ENCODE measurements at regions not wholly inside any gene's neighbourhood (a gene's known extent, or its start where the extent isn't known, plus 50 kb on each side); places are given as distances from the start of the nearest gene placed in this dataset.
"Not testable (repeated sequence)": the region's sequence is repeated elsewhere in the genome, so short reads cannot be mapped to it uniquely, and the experiment has no call there.

GRCh38 chr13:109702030-109702597, 84.3 kb downstream of the IRS2 start:
- H3K27ac ChIP-seq, result not testable (repeated sequence)

- no peak for TF ChIP-seq CTCF (conservative IDR thresholded peaks at IDR 0.05)
- peak overlapping the region; percentile 12 for H3K27ac ChIP-seq
These were observed 86.2 kb downstream of the IRS2 start for GRCh38 chr13:109700176-109700575.

GRCh38 chr13:109699628-109700071, 86.7 kb downstream of the IRS2 start:
- peak overlapping the region; percentile 12 for H3K27ac ChIP-seq
- TF ChIP-seq CTCF (conservative IDR thresholded peaks at IDR 0.05), result 0 out of 2 replicates have a peak, but pooled peaks have one; percentile 35

GRCh38 chr13:109698779-109699178, 87.6 kb downstream of the IRS2 start:
- no peak overlapping the region for H3K27ac ChIP-seq
- TF ChIP-seq CTCF (conservative IDR thresholded peaks at IDR 0.05), result no peak

GRCh38 chr13:109697936-109698335, 88.4 kb downstream of the IRS2 start:
- H3K27ac ChIP-seq, result no peak overlapping the region

GRCh38 chr13:109695402-109696190, 90.8 kb downstream of the IRS2 start:
- H3K27ac ChIP-seq, result no peak overlapping the region
- no peak for TF ChIP-seq CTCF (conservative IDR thresholded peaks at IDR 0.05)

More at GRCh38 chr13:109697936-109698335, 88.4 kb downstream of the IRS2 start:
- TF ChIP-seq CTCF (conservative IDR thresholded peaks at IDR 0.05), result no peak

GRCh38 chr13:109694972-109695371, 91.4 kb downstream of the IRS2 start:
- H3K27ac ChIP-seq, result no peak overlapping the region
- TF ChIP-seq CTCF (conservative IDR thresholded peaks at IDR 0.05), result no peak

GRCh38 chr13:109693213-109693612, 93.2 kb downstream of the IRS2 start:
- TF ChIP-seq CTCF (conservative IDR thresholded peaks at IDR 0.05), result no peak

More at GRCh38 chr13:109693213-109693612, 93.2 kb downstream of the IRS2 start:
- H3K27ac ChIP-seq, result peak overlapping the region; percentile 80
